ENCODE measurements at regions not wholly inside any gene's neighbourhood (a gene's known extent, or its start where the extent isn't known, plus 50 kb on each side); places are given as distances from the start of the nearest gene placed in this dataset.

DNA sequence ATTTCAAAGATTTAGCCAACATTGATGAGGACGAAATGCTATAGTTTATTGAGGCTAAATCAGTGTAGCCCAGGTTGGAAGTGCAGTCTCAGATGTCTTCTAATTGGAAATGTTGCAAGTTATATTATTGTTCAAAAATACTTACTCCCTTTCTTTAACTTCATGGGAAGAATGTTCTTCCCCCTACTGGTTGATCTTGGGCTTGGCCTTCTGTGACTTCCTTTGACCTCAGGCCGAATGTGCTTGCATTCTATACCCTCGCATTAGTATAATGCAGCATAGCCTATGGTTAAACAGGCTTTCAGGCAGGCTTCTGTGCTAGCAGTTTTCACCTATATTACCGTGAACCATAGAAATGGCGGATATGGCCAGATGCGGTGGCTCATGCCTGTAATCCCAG lies 77.3 kb downstream of the RPE65 start:
- TF ChIP-seq, protein P1, sequence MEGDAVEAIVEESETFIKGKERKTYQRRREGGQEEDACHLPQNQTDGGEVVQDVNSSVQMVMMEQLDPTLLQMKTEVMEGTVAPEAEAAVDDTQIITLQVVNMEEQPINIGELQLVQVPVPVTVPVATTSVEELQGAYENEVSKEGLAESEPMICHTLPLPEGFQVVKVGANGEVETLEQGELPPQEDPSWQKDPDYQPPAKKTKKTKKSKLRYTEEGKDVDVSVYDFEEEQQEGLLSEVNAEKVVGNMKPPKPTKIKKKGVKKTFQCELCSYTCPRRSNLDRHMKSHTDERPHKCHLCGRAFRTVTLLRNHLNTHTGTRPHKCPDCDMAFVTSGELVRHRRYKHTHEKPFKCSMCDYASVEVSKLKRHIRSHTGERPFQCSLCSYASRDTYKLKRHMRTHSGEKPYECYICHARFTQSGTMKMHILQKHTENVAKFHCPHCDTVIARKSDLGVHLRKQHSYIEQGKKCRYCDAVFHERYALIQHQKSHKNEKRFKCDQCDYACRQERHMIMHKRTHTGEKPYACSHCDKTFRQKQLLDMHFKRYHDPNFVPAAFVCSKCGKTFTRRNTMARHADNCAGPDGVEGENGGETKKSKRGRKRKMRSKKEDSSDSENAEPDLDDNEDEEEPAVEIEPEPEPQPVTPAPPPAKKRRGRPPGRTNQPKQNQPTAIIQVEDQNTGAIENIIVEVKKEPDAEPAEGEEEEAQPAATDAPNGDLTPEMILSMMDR (IDR thresholded peaks at IDR 0.05): no peak
- TF ChIP-seq POLR2A (IDR thresholded peaks at IDR 0.05) (no peak), POLR2AphosphoS5 (IDR thresholded peaks at IDR 0.05) (no peak)

Measured in sigmoid colon (tissue), 4 donors.